ENCODE measurements at regions not wholly inside any gene's neighbourhood (a gene's known extent, or its start where the extent isn't known, plus 50 kb on each side); places are given as distances from the start of the nearest gene placed in this dataset.

DNA sequence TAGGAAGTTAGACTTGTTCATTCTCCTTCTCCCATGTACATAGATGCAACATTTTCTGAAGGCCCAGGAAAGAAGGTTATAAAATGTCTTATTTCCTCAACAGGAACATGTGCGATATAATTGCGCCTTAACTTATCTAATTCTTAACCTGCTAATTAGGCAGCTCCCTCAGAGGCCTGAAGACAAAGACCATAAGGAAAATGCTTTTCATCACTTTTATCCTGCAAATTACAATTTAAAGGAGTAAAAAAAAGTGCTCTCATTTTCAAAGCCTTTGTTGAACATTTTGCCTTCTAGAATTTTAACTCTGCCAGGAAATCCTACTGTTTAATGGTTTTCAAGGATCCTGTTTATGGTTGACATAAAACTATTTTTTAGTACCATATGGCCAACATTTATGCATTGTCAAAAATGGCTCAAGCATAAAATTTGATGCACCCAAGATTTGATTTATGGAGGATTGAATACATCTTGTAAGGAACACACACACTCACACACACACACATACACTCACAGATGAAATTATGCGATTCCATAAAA lies 660.4 kb upstream of the TMEM132C start:
- TF ChIP-seq EZH2phosphoT487 (IDR thresholded peaks at IDR 0.05; ENCODE audit: insufficient read depth, low read depth) (no peak), EZH2 (IDR thresholded peaks at IDR 0.05; ENCODE audit: insufficient read depth, poor library complexity, severe bottlenecking) (no peak)

Data from GM23248 (cell line).